ENCODE measurements at regions not wholly inside any gene's neighbourhood (a gene's known extent, or its start where the extent isn't known, plus 50 kb on each side); places are given as distances from the start of the nearest gene placed in this dataset.

- CTCF ChIA-PET = no interaction called here
- H3K9me3 ChIP-seq (ENCODE audit: control extremely low read depth in 1 of 5, control insufficient read depth in 4 of 5, insufficient read depth in 2 of 5, low read depth in 1 of 5, low read length in 4 of 5) = no peaks in the 10 kb centered on the region
- H3K36me3 ChIP-seq (ENCODE audit: control insufficient read depth in 4 of 4, insufficient read depth in 4 of 4, low read length in 3 of 4) = no peaks in the 10 kb centered on the region
- H3K4me1 ChIP-seq (ENCODE audit: control extremely low read depth in 1 of 4, control insufficient read depth in 4 of 4, insufficient read depth in 4 of 4, low read length in 3 of 4) = no peaks in the 10 kb centered on the region
- WGBS (ENCODE audit: insufficient coverage) = 84% methylated on average over 8 of the region's 30 CpGs
- no peak overlapping the region for H3K4me3 ChIP-seq (ENCODE audit: control insufficient read depth in 1 of 7, extremely low read depth in 1 of 7, insufficient read depth in 4 of 7, low read depth in 2 of 7, low read length in 6 of 7)
- peaks cover 0 to 56% (median 0%) of the 10 kb centered on the region in 5 experiments for H3K27me3 ChIP-seq (replicated peaks in 2 of 5; ENCODE audit: control insufficient read depth in 4 of 5, insufficient read depth in 5 of 5, low read length in 4 of 5)
- peak in 1 of 3 donors; percentile 31 for DNase-seq
- H3K27ac ChIP-seq (ENCODE audit: insufficient read depth in 1 of 2, low read depth in 1 of 2, low read length in 2 of 2, poor library complexity in 1 of 2, severe bottlenecking in 2 of 2) = no peak overlapping the region
- POLR2A ChIA-PET = no interaction called here
Observed at GRCh38 chr6:167735084-167735950, 91.4 kb upstream of the AFDN start.

GRCh38 chr6:167735951-167736288 is 90.8 kb upstream of the AFDN start:
- 100% methylated on average over 5 of the region's 6 CpGs for WGBS (ENCODE audit: insufficient coverage)
- H3K4me1 ChIP-seq (ENCODE audit: control extremely low read depth in 1 of 4, control insufficient read depth in 4 of 4, insufficient read depth in 4 of 4, low read length in 3 of 4) = no peaks in the 10 kb centered on the region
- no peaks in the 10 kb centered on the region for H3K9me3 ChIP-seq (ENCODE audit: control extremely low read depth in 1 of 5, control insufficient read depth in 4 of 5, insufficient read depth in 2 of 5, low read depth in 1 of 5, low read length in 4 of 5)
- no peak overlapping the region for H3K27ac ChIP-seq (ENCODE audit: insufficient read depth in 1 of 2, low read depth in 1 of 2, low read length in 2 of 2, poor library complexity in 1 of 2, severe bottlenecking in 2 of 2)
- ChIA-PET CTCF (no interaction called here), POLR2A (no interaction called here)
- no peak for DNase-seq
- H3K27me3 ChIP-seq (replicated peaks in 2 of 5; ENCODE audit: control insufficient read depth in 4 of 5, insufficient read depth in 5 of 5, low read length in 4 of 5) = peaks cover 0 to 51% (median 0%) of the 10 kb centered on the region in 5 experiments
- H3K36me3 ChIP-seq (ENCODE audit: control insufficient read depth in 4 of 4, insufficient read depth in 4 of 4, low read length in 3 of 4) = no peaks in the 10 kb centered on the region
- H3K4me3 ChIP-seq (ENCODE audit: control insufficient read depth in 1 of 7, extremely low read depth in 1 of 7, insufficient read depth in 4 of 7, low read depth in 2 of 7, low read length in 6 of 7) = no peak overlapping the region

- H3K9me3 ChIP-seq (ENCODE audit: control extremely low read depth in 1 of 5, control insufficient read depth in 4 of 5, insufficient read depth in 2 of 5, low read depth in 1 of 5, low read length in 4 of 5) = no peaks in the 10 kb centered on the region
- POLR2A ChIA-PET = no interaction called here
- CTCF ChIA-PET = interaction anchor here (0.5 kb wide), 1 partner anchor 262 kb away, joined by 3 read pairs; no protein-coding TSS in a partner anchor
- H3K4me3 ChIP-seq (ENCODE audit: control insufficient read depth in 1 of 7, extremely low read depth in 1 of 7, insufficient read depth in 4 of 7, low read depth in 2 of 7, low read length in 6 of 7) = no peak overlapping the region
- WGBS (ENCODE audit: insufficient coverage) = 94% methylated on average over 18 of the region's 18 CpGs
- no peaks in the 10 kb centered on the region for H3K36me3 ChIP-seq (ENCODE audit: control insufficient read depth in 4 of 4, insufficient read depth in 4 of 4, low read length in 3 of 4)
- H3K27ac ChIP-seq (ENCODE audit: insufficient read depth in 1 of 2, low read depth in 1 of 2, low read length in 2 of 2, poor library complexity in 1 of 2, severe bottlenecking in 2 of 2) = no peak overlapping the region
- H3K27me3 ChIP-seq (replicated peaks in 2 of 5; ENCODE audit: control insufficient read depth in 4 of 5, insufficient read depth in 5 of 5, low read length in 4 of 5) = peaks cover 0 to 51% (median 0%) of the 10 kb centered on the region in 5 experiments
- no peak for DNase-seq
- H3K4me1 ChIP-seq (ENCODE audit: control extremely low read depth in 1 of 4, control insufficient read depth in 4 of 4, insufficient read depth in 4 of 4, low read length in 3 of 4) = no peaks in the 10 kb centered on the region
Observed at GRCh38 chr6:167736486-167737204, 90.1 kb upstream of the AFDN start.

- Histone ChIP-seq H3K27ac (ENCODE audit: insufficient read depth in 1 of 2, low read depth in 1 of 2, low read length in 2 of 2, poor library complexity in 1 of 2, severe bottlenecking in 2 of 2) (no peak overlapping the region), H3K4me3 (ENCODE audit: control insufficient read depth in 1 of 7, extremely low read depth in 1 of 7, insufficient read depth in 4 of 7, low read depth in 2 of 7, low read length in 6 of 7) (no peak overlapping the region), H3K4me1 (ENCODE audit: control extremely low read depth in 1 of 4, control insufficient read depth in 4 of 4, insufficient read depth in 4 of 4, low read length in 3 of 4) (no peaks in the 10 kb centered on the region), H3K36me3 (ENCODE audit: control insufficient read depth in 4 of 4, insufficient read depth in 4 of 4, low read length in 3 of 4) (no peaks in the 10 kb centered on the region), H3K27me3 (replicated peaks in 2 of 5; ENCODE audit: control insufficient read depth in 4 of 5, insufficient read depth in 5 of 5, low read length in 4 of 5) (peaks cover 0 to 45% (median 0%) of the 10 kb centered on the region in 5 experiments), H3K9me3 (ENCODE audit: control extremely low read depth in 1 of 5, control insufficient read depth in 4 of 5, insufficient read depth in 2 of 5, low read depth in 1 of 5, low read length in 4 of 5) (no peaks in the 10 kb centered on the region)
- ChIA-PET CTCF (no interaction called here), POLR2A (no interaction called here)
- WGBS (ENCODE audit: insufficient coverage) = 93% methylated on average over 21 of the region's 23 CpGs
- DNase-seq = no peak
Observed at GRCh38 chr6:167737205-167737830, 89.4 kb upstream of the AFDN start.

GRCh38 chr6:167738386-167738785 is 88.3 kb upstream of the AFDN start:
- no peak for DNase-seq
- WGBS (ENCODE audit: insufficient coverage) = 100% methylated on average over 8 of the region's 13 CpGs
- H3K4me1 ChIP-seq (ENCODE audit: control extremely low read depth in 1 of 4, control insufficient read depth in 4 of 4, insufficient read depth in 4 of 4, low read length in 3 of 4) = no peaks in the 10 kb centered on the region
- no peak overlapping the region for H3K27ac ChIP-seq (ENCODE audit: insufficient read depth in 1 of 2, low read depth in 1 of 2, low read length in 2 of 2, poor library complexity in 1 of 2, severe bottlenecking in 2 of 2)
- no peaks in the 10 kb centered on the region for H3K9me3 ChIP-seq (ENCODE audit: control extremely low read depth in 1 of 5, control insufficient read depth in 4 of 5, insufficient read depth in 2 of 5, low read depth in 1 of 5, low read length in 4 of 5)
- H3K27me3 ChIP-seq (replicated peaks in 2 of 5; ENCODE audit: control insufficient read depth in 4 of 5, insufficient read depth in 5 of 5, low read length in 4 of 5) = peaks cover 0 to 42% (median 0%) of the 10 kb centered on the region in 5 experiments
- no peaks in the 10 kb centered on the region for H3K36me3 ChIP-seq (ENCODE audit: control insufficient read depth in 4 of 4, insufficient read depth in 4 of 4, low read length in 3 of 4)
- CTCF ChIA-PET = no interaction called here
- H3K4me3 ChIP-seq (ENCODE audit: control insufficient read depth in 1 of 7, extremely low read depth in 1 of 7, insufficient read depth in 4 of 7, low read depth in 2 of 7, low read length in 6 of 7) = no peak overlapping the region
- POLR2A ChIA-PET = no interaction called here

GRCh38 chr6:167739721-167740475 is 86.8 kb upstream of the AFDN start:
- CTCF ChIA-PET = no interaction called here
- POLR2A ChIA-PET = no interaction called here
- Histone ChIP-seq H3K4me3 (ENCODE audit: control insufficient read depth in 1 of 7, extremely low read depth in 1 of 7, insufficient read depth in 4 of 7, low read depth in 2 of 7, low read length in 6 of 7) (no peak overlapping the region), H3K36me3 (ENCODE audit: control insufficient read depth in 4 of 4, insufficient read depth in 4 of 4, low read length in 3 of 4) (no peaks in the 10 kb centered on the region), H3K9me3 (ENCODE audit: control extremely low read depth in 1 of 5, control insufficient read depth in 4 of 5, insufficient read depth in 2 of 5, low read depth in 1 of 5, low read length in 4 of 5) (peaks cover 0 to 11% (median 5%) of the 10 kb centered on the region in 5 experiments), H3K4me1 (ENCODE audit: control extremely low read depth in 1 of 4, control insufficient read depth in 4 of 4, insufficient read depth in 4 of 4, low read length in 3 of 4) (no peaks in the 10 kb centered on the region), H3K27me3 (replicated peaks in 2 of 5; ENCODE audit: control insufficient read depth in 4 of 5, insufficient read depth in 5 of 5, low read length in 4 of 5) (peaks cover 0 to 27% (median 2%) of the 10 kb centered on the region in 5 experiments), H3K27ac (ENCODE audit: insufficient read depth in 1 of 2, low read depth in 1 of 2, low read length in 2 of 2, poor library complexity in 1 of 2, severe bottlenecking in 2 of 2) (no peak overlapping the region)
- 95% methylated on average over 15 of the region's 23 CpGs for WGBS (ENCODE audit: insufficient coverage)
- no peak for DNase-seq

All from common myeloid progenitor, CD34-positive (primary cell).